OCI-LY7 (cell line): ENCODE measurements at regions not wholly inside any gene's neighbourhood (a gene's known extent, or its start where the extent isn't known, plus 50 kb on each side); places are given as distances from the start of the nearest gene placed in this dataset.

ENCODE experiments used
- BruUV-seq: library from RNA; stranded (reverse); fragments of 400-500 nt; replicated peaks from 2 replicates; lab custom pipeline; 2021; lab: Mats Ljungman, UMichigan
- CTCF ChIA-PET: fragments of 300-600 bp; sonication (Branson Sonifier 250); formaldehyde crosslinking; loops from one replicate; lab custom pipeline; 2022; ENCODE audit warnings: antibody characterized with exemption; ENCODE audit not compliant: unreplicated experiment; lab: Charles Lee
- POLR2A ChIA-PET: fragments of 300-600 bp; sonication (Branson Sonifier 250); formaldehyde crosslinking; loops from one replicate; lab custom pipeline; 2022; ENCODE audit warnings: antibody characterized with exemption; lab: Charles Lee
- DNase-seq: peaks from one replicate; pipeline ENCODE4 v3.0.0-alpha.2; 2015; ENCODE audit warnings: low spot score
- H2AFZ ChIP-seq: fragments of 200-600 bp; sonication (generic), shearing (Covaris generic); 2 replicates; pipeline ENCODE4 v1.6.1; 2014; ENCODE audit warnings: mild to moderate bottlenecking, antibody characterized with exemption, low read length, moderate library complexity
- H3K27ac ChIP-seq: fragments of 200-600 bp; sonication (generic); 2 replicates; pipeline ENCODE4 v1.5.1; 2014; ENCODE audit warnings: mixed run types, low read depth, mild to moderate bottlenecking, moderate library complexity, low read length, inconsistent platforms; ENCODE audit not compliant: poor library complexity, severe bottlenecking
- H3K36me3 ChIP-seq: fragments of 200-600 bp; sonication (generic); 2 replicates; pipeline ENCODE4 v1.6.1; 2014; ENCODE audit warnings: mild to moderate bottlenecking, antibody characterized with exemption, low read length, moderate library complexity, mixed read lengths; ENCODE audit not compliant: insufficient read depth
- H3K4me1 ChIP-seq: fragments of 200-600 bp; sonication (generic); 2 replicates; pipeline ENCODE4 v1.5.1; 2014; ENCODE audit warnings: mild to moderate bottlenecking, low read length; ENCODE audit not compliant: insufficient read depth, poor library complexity, severe bottlenecking
- H3K4me2 ChIP-seq: fragments of 200-600 bp; sonication (generic); 2 replicates; pipeline ENCODE4 v1.6.1; 2014; ENCODE audit warnings: mild to moderate bottlenecking, low read length
- H3K4me3 ChIP-seq: fragments of 200-600 bp; sonication (generic); 2 replicates; pipeline ENCODE4 v1.5.1; 2014; ENCODE audit warnings: mild to moderate bottlenecking, low read depth, low read length; ENCODE audit not compliant: poor library complexity, severe bottlenecking
- H3K79me2 ChIP-seq: fragments of 200-600 bp; sonication (generic); 2 replicates; pipeline ENCODE4 v1.6.1; 2016; ENCODE audit warnings: low read depth, mild to moderate bottlenecking, low read length, moderate library complexity, mixed read lengths; ENCODE audit not compliant: insufficient read depth
- H3K9me2 ChIP-seq: fragments of 200-600 bp; sonication (generic); 2 replicates; pipeline ENCODE4 v1.6.1; 2016; ENCODE audit warnings: mild to moderate bottlenecking, low read length, mixed read lengths; ENCODE audit not compliant: insufficient read depth
- H3K9me3 ChIP-seq: fragments of 200-600 bp; sonication (generic); 2 replicates; pipeline ENCODE4 v1.6.1; 2014; ENCODE audit warnings: mild to moderate bottlenecking, mixed run types, low read length, mixed read lengths
- H4K20me1 ChIP-seq: fragments of 200-600 bp; sonication (generic); 2 replicates; pipeline ENCODE4 v1.6.1; 2014; ENCODE audit warnings: mild to moderate bottlenecking, antibody characterized with exemption, low read length, moderate library complexity, mixed read lengths; ENCODE audit not compliant: insufficient read depth
- CTCF ChIP-seq: fragments of 200-600 bp; sonication (generic); conservative IDR thresholded peaks from 2 replicates; pipeline ENCODE4 v1.5.1; 2014; ENCODE audit warnings: mild to moderate bottlenecking, antibody characterized with exemption, low read length, moderate library complexity, mixed read lengths
- EZH2phosphoT487 ChIP-seq: fragments of 200-600 bp; sonication (generic); IDR thresholded peaks from 2 replicates; pipeline ENCODE4 v1.6.1; 2018; ENCODE audit warnings: low read depth, borderline replicate concordance, mild to moderate bottlenecking, mixed run types, antibody characterized with exemption, low read length, moderate library complexity, mixed read lengths
- intact Hi-C: fragments of 100-400 bp; cut with micrococcal nuclease; formaldehyde crosslinking; loops from one replicate; pipeline ENCODE4 v1.10.0; 2022; ENCODE audit not compliant: unreplicated experiment

GRCh38 chr4:14177987-14178386 is 550.5 kb upstream of the BOD1L1 start:
- Histone ChIP-seq H4K20me1 (no peaks in the 10 kb centered on the region), H3K27ac (no peak overlapping the region), H3K9me2 (no peaks in the 10 kb centered on the region), H3K4me1 (peaks cover 19% of the 10 kb centered on the region), H3K9me3 (no peaks in the 10 kb centered on the region), H3K79me2 (no peaks in the 10 kb centered on the region), H2AFZ (no peak overlapping the region), H3K36me3 (no peaks in the 10 kb centered on the region), H3K4me2 (peak overlapping the region; percentile 33), H3K4me3 (no peak overlapping the region)
- no TSS peak for BruUV-seq
- POLR2A ChIA-PET: interaction anchor here (0.7 kb wide), 2 partner anchors 28 to 237 kb away, joined by 3 read pairs; no protein-coding TSS in a partner anchor
- DNase-seq: peak; percentile 46
- intact Hi-C loops: no loop called here
- CTCF ChIA-PET: no interaction called here
- TF ChIP-seq CTCF (no peak), EZH2phosphoT487 (no peak)

GRCh38 chr4:14178421-14178820 is 550.9 kb upstream of the BOD1L1 start:
- BruUV-seq: no TSS peak
- no peak overlapping the region for H2AFZ ChIP-seq
- H3K4me3 ChIP-seq: no peak overlapping the region
- no peaks in the 10 kb centered on the region for H3K36me3 ChIP-seq
- no peaks in the 10 kb centered on the region for H3K9me3 ChIP-seq
- POLR2A ChIA-PET: interaction anchor here (0.7 kb wide), 2 partner anchors 27 to 237 kb away, joined by 3 read pairs; no protein-coding TSS in a partner anchor
- H3K27ac ChIP-seq: no peak overlapping the region
- peak overlapping the region; percentile 33 for H3K4me2 ChIP-seq
- H3K79me2 ChIP-seq: no peaks in the 10 kb centered on the region
- H3K9me2 ChIP-seq: no peaks in the 10 kb centered on the region
- peak; percentile 41 for DNase-seq
- H4K20me1 ChIP-seq: no peaks in the 10 kb centered on the region
- CTCF ChIA-PET: no interaction called here
- peaks cover 19% of the 10 kb centered on the region for H3K4me1 ChIP-seq
- TF ChIP-seq EZH2phosphoT487: no peak
- no peak for TF ChIP-seq CTCF
- intact Hi-C loops: no loop called here

- ChIA-PET CTCF (no interaction called here), POLR2A (no interaction called here)
- TF ChIP-seq EZH2phosphoT487 (no peak), CTCF (no peak)
- DNase-seq: no peak
- peaks cover 19% of the 10 kb centered on the region for H3K4me1 ChIP-seq
- H2AFZ ChIP-seq: no peak overlapping the region
- no peak overlapping the region for H3K4me3 ChIP-seq
- no peaks in the 10 kb centered on the region for H3K36me3 ChIP-seq
- no peak overlapping the region for H3K27ac ChIP-seq
- no peaks in the 10 kb centered on the region for H3K79me2 ChIP-seq
- no peak overlapping the region for H3K4me2 ChIP-seq
- intact Hi-C loops: no loop called here
- no peaks in the 10 kb centered on the region for H3K9me2 ChIP-seq
- no peaks in the 10 kb centered on the region for H4K20me1 ChIP-seq
- BruUV-seq: no TSS peak
- no peaks in the 10 kb centered on the region for H3K9me3 ChIP-seq
Measured at GRCh38 chr4:14180166-14180565, 552.6 kb upstream of the BOD1L1 start.
